HG03097 (cell line): ENCODE measurements at regions not wholly inside any gene's neighbourhood (a gene's known extent, or its start where the extent isn't known, plus 50 kb on each side); places are given as distances from the start of the nearest gene placed in this dataset.

Experiments
- ATAC-seq: cut with Tn5 transposase; IDR thresholded peaks from one replicate; pipeline ENCODE4 v1.9.1; 2021; ENCODE audit not compliant: unreplicated experiment, low FRiP score

DNA sequence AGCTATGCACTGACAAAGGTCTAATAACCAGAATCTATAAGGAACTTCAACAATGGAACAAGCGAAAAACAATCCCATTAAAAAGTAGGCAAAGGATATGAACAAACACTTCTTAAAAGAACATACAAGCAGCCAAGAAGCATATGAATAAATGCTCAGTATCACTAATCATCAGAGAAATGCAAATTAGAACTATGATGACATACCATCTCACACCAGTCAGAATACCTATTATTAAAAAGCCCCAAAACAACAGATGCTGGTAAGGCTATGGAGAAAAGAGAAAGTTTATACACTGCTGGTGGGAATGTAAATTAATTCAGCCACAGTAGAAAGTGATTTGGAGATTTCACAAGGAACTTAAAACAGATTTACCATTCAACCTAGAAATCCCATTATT lies 211.8 kb downstream of the EDN1 start:
- no peak for ATAC-seq

DNA sequence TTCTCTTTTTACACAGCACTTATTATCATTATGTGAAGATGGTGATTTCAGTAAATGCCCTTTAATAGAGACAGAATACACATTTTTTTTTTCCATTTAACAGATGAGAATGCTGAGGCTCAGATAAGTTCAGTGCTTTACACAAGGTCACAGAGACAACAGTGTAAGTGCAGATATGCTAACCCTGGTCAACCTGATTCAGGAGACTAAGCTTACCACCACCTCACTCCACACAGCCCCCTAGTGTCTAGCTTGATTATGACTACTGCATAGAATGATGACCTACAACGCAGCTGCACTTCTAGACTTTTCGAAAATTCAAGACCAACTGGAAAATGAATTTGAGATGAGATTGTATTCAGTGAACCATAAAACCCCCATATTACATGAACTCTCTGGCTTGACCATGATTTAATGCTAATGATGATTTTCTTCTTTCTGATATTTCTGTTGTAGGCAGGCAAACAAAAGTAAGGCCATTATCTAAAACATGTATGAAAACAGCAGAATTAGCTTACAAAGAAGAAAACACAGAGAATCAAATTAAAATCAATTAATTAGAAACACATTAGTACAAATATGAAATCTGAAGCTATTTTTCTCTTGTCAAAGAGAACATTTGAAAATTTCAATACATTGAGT lies 212.1 kb upstream of the PHACTR1 start:
- no peak for ATAC-seq

DNA sequence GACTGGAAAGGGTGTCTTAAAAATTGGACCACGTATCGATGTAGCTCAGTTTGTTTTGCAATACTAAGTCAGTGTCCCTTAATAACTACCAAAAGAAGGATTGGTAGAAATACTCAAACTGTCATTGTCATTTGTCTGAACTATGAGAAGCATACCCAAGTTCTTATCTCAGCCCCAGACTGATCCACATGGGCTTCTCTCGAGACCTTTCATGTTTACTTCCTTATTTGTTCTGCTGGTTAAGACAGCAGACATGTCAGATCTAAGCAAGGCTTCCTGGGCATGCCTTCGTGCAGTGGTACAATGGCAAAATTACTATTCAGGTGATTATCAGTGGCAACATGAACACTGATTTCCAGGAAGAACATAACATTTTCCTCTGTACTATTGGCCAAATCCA lies 211.1 kb upstream of the PHACTR1 start:
- ATAC-seq = no peak

- no peak for ATAC-seq
These were observed 210.4 kb upstream of the PHACTR1 start for GRCh38 chr6:12506159-12506558.

DNA sequence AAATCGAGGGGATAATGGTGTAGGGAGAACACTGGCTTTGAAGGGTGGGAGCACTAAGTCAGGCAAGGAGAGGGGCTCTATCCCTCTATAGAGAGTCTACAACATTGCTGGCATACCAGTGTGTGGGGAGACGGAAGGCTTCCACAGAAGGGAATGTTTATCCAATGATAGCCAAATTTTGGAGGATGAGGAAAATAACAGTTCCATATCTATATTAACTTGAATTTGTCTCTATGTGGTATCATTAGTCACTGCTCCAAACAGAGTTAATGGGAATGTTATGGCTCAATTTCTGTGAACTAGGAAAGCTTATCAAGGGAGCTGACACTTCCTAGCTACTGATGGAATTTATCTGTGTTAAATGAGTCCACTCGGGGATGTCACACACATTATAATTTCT lies 208.9 kb upstream of the PHACTR1 start:
- ATAC-seq = no peak

DNA sequence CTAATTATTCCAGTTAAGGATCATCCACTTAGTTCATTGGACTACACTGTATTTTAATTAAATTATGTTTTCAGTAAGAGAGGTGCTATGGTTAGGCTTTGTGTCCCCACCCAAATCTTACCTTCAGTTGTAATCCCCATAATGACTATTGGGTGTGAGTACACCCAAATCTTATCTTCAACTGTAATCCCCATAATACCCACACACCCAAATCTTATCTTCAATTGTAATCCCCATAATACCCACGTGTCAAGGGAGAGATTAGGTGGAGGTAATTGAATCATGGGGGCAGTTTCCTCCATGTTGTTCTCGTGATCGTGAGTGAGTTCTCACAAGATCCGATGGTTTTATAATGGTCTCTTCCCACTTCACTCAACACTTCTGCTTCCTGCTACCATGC lies 208.0 kb upstream of the PHACTR1 start:
- ATAC-seq = no peak

DNA sequence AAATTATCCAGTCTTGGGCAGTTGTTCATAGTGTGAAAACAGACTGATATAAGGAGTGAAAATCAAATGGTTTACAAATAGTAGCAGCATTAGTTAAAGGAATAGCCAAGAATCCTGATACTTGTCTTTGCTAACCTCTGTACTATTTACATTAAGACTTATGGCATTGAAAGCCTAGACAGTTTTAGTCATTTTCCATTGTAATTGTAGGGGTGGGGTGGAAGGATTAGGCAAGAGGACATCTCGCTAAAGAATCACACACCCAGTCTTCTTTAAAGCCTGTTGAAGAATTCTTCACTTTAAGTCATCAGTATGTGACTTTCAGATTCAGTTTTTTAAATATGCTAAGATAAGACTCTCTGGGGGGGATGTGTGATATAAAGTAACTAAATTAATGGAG lies 207.5 kb upstream of the PHACTR1 start:
- ATAC-seq = no peak

GRCh38 chr6:12516070-12516469 lies 200.5 kb upstream of the PHACTR1 start:
- ATAC-seq = no peak

GRCh38 chr6:12522347-12522746 lies 194.2 kb upstream of the PHACTR1 start:
- no peak for ATAC-seq

GRCh38 chr6:12523726-12524125 lies 192.8 kb upstream of the PHACTR1 start:
- no peak for ATAC-seq

DNA sequence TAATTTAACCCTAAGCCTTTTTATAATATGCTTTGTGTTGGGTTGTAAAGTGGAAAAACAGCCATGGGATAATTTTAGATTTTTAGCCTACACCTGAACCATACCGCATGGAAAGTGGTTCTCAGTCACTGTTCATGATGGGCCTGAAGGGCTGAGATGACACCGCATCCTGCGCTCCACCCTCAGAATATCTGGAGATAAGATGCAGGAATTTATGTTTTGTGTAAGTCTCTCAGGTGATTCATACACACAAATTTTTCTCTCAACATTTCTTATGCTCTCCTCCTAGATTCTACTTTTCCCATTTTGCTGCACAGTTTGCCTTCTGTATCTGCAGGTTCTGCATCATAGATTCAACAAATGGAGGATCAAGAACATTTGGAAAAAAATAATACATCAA lies 191.3 kb upstream of the PHACTR1 start:
- ATAC-seq = no peak

GRCh38 chr6:12527339-12527738 lies 189.2 kb upstream of the PHACTR1 start:
- no peak for ATAC-seq

GRCh38 chr6:12528136-12528535 lies 188.4 kb upstream of the PHACTR1 start:
- ATAC-seq = no peak

DNA sequence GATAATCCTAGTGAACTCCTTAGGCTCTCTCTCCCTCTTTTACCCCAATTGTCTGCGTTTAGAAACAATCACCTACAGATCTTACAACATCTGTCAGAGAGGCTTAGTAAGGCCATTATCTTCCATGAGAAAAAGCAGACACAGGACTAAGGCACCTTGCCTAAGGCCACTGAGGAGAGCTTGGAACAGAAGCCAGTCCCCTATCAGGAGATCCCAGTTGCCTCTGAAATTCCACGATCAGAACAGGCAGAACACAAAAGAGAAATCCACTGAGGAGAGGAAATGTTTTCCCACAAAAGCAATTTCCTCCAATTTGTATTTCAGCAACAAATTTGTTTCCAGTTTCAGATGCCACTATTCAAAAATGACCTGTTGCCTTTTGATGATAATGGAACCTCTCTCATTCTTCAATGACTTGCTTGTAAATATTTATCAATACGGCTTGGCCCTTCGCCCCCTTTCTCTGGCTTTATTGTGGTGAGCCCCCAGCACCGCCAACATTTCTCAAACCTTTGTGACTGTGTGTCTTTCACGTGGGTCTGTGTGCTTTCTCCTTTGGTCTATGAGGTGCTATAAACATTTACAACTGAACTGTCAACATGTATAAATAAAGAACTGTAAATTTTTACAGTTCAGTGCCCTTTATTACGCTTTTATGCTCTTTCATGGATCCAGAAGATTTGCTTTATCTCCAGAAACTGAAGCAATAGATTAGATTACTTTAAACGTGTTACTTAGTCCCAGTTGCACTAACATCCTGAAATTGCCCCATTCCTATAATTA lies 187.8 kb upstream of the PHACTR1 start:
- ATAC-seq = no peak

DNA sequence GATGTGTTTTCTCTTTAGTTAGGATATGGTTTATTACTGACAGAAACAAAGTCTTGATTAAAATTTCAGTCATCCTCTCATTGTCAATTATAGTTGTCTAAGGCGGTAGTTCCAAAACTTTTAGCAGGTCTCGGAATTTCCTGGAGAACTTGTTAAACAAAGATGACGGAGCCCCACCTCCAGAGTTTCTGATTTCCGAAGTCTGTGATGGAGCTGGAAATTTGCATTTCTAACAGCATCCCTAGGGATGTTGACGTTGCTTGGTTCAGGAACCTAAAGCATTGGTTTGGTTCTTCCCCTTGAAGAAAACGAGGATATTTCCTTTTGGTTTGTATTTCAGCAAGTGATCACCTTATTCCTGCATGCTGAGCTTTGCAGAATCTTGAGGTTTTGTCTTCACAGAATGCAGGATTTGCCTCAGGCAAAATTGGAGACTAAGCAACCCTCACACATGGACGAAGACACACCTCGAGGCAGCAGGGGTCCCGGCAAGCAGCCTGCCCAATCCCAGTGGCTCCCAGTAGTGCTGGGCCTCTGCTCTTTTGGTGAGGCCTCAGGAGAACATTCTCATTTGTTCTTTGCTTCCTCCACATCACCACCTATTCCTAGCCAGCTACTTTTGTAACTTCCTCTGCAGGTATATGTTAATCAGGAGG lies 187.1 kb upstream of the PHACTR1 start:
- ATAC-seq = no peak

DNA sequence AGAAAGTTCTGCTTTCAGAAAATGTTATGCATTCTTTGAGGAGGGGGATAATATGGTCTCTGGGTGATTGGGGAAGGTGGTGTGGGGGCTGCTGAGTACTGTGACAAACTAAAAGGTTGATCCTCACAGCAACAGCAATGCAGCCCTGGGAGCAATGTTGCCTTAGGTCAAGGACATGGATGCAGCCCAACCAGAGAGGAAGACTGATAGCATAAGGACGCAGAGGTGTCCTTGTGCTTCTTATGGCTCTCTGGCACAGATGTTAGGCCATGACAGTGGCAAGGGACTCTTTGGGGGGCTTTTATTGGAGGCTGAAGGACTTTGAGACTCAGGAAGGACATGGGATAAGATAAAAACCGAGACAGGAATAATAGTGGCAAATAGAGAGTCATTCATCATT lies 186.2 kb upstream of the PHACTR1 start:
- ATAC-seq = no peak

DNA sequence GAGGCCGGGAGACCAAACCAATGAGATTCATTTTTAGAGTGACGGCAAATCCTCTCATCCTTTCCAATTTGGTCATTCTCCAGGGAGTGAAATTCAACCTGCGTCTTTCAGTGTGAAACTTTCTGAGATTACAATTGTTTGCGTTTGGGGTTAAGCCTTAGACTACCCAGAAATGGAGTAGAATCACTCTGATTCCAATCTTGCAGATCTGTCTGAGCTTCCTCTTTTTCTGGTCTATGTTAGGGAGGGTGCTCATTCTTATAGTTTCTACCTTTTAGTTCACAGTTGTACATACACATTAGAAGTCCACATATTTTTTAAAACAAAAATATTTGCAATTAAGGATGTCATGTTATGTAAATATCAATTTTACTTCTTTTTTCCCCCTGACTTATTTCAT lies 183.0 kb upstream of the PHACTR1 start:
- ATAC-seq = no peak

GRCh38 chr6:12534069-12534853 lies 182.3 kb upstream of the PHACTR1 start:
- no peak for ATAC-seq

- ATAC-seq = no peak
These were observed 180.8 kb upstream of the PHACTR1 start for GRCh38 chr6:12535586-12536314.

DNA sequence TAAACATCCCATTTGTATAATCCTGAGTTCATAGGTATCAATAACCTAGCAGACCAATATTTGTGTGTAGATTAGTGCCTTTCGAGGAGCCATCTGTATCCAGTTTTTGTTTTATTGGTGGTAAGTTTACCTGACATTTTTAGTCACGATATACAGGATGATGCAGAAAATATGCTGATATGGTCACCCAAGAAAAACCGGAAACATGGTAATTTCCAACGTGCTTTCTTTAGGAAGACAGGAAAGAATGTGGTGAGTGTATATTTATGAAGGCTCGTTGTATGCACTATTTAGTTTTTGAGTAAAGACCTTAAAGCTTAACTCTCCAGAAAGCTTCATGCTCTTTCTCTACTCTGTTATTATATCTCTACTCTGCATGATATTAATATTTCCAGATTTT lies 180.2 kb upstream of the PHACTR1 start:
- ATAC-seq = no peak
